Transverse colon (tissue), 4 donors: ENCODE measurements at regions not wholly inside any gene's neighbourhood (a gene's known extent, or its start where the extent isn't known, plus 50 kb on each side); places are given as distances from the start of the nearest gene placed in this dataset.

Experiments
- CTCF ChIP-seq, 5 experiments: fragments of 200-600 bp in 3 of 5; fragments of 450-650 bp in 2 of 5; sonication (generic) in 3 of 5; IDR thresholded peaks; 1 replicate in 2 of 5; 2 replicates in 3 of 5; pipeline ENCODE4 v1.5.1; 2016 to 2017; ENCODE audit warnings: antibody characterized with exemption in 5 of 5, inconsistent platforms in 3 of 5, mild to moderate bottlenecking in 2 of 5, moderate library complexity in 1 of 5
- EP300 ChIP-seq: sonication (generic); formaldehyde crosslinking; IDR thresholded peaks from one replicate; pipeline ENCODE4 v1.6.1; 2017; ENCODE audit warnings: antibody characterized with exemption, low read depth
- POLR2A ChIP-seq: fragments of 450-650 bp; IDR thresholded peaks from one replicate; pipeline ENCODE4 v1.6.1; 2016; ENCODE audit warnings: antibody characterized with exemption, mild to moderate bottlenecking, moderate library complexity
- POLR2AphosphoS5 ChIP-seq, 3 donors: sonication (generic); formaldehyde crosslinking; IDR thresholded peaks; one replicate each; pipeline ENCODE4 v1.6.1; 2016; ENCODE audit warnings: antibody characterized with exemption in 3 of 3

- TF ChIP-seq CTCF (IDR thresholded peaks at IDR 0.05) (no peak), POLR2A (no peak), POLR2AphosphoS5 (IDR thresholded peaks at IDR 0.05) (no peak), EP300 (no peak)
Measured at GRCh38 chr13:53198017-53198416, 169.4 kb downstream of the OLFM4 start.
